Endodermal cell (in vitro differentiated cells): ENCODE measurements at regions not wholly inside any gene's neighbourhood (a gene's known extent, or its start where the extent isn't known, plus 50 kb on each side); places are given as distances from the start of the nearest gene placed in this dataset.

Source experiments
- DNase-seq: peaks from one replicate; pipeline ENCODE4 v3.0.0-alpha.2; 2017
- H3K27ac ChIP-seq: 2 replicates; pipeline ENCODE4 v1.5.1; 2013; ENCODE audit warnings: mild to moderate bottlenecking, low read depth, low read length, moderate library complexity
- H3K27me3 ChIP-seq: 2 replicates; pipeline ENCODE4 v1.6.1; 2013; ENCODE audit warnings: mild to moderate bottlenecking, low read length, moderate library complexity; ENCODE audit not compliant: insufficient read depth, control insufficient read depth, poor library complexity, severe bottlenecking
- H3K36me3 ChIP-seq: 2 replicates; pipeline ENCODE4 v1.7.0; 2013; ENCODE audit warnings: mild to moderate bottlenecking, low read length, moderate library complexity; ENCODE audit not compliant: control insufficient read depth, insufficient read depth
- H3K4me1 ChIP-seq: one replicate; pipeline ENCODE4 v1.7.0; 2013; ENCODE audit warnings: low read length; ENCODE audit not compliant: control insufficient read depth, insufficient read depth
- H3K4me3 ChIP-seq: 2 replicates; pipeline ENCODE4 v1.5.1; 2013; ENCODE audit warnings: mild to moderate bottlenecking, low read length, moderate library complexity
- H3K9ac ChIP-seq: 2 replicates; pipeline ENCODE4 v1.6.1; 2013; ENCODE audit warnings: mild to moderate bottlenecking, low read length, moderate library complexity; ENCODE audit not compliant: poor library complexity, severe bottlenecking; ENCODE audit errors: extremely low read depth
- H3K9me3 ChIP-seq: 2 replicates; pipeline ENCODE4 v1.6.1; 2013; ENCODE audit warnings: mild to moderate bottlenecking, low read length, moderate library complexity; ENCODE audit not compliant: control insufficient read depth
- H3K27ac Mint-ChIP-seq: 2 replicates; pipeline ENCODE4 v1.8.0; 2020; ENCODE audit warnings: mixed read lengths
- H3K27me3 Mint-ChIP-seq: 2 replicates; pipeline ENCODE4 v1.8.0; 2021; ENCODE audit warnings: mild to moderate bottlenecking, mixed read lengths; ENCODE audit not compliant: insufficient read depth
- H3K36me3 Mint-ChIP-seq: 2 replicates; pipeline ENCODE4 v1.8.0; 2020; ENCODE audit warnings: low read depth, mixed read lengths
- H3K4me1 Mint-ChIP-seq: 2 replicates; pipeline ENCODE4 v1.8.0; 2020; ENCODE audit warnings: mixed read lengths
- H3K4me3 Mint-ChIP-seq: 2 replicates; pipeline ENCODE4 v1.8.0; 2020; ENCODE audit warnings: mild to moderate bottlenecking, moderate library complexity, mixed read lengths
- H3K9me3 Mint-ChIP-seq: 2 replicates; pipeline ENCODE4 v1.8.0; 2020; ENCODE audit warnings: mild to moderate bottlenecking, mixed read lengths
- CTCF ChIP-seq: fragments of 200-600 bp; sonication (generic); conservative IDR thresholded peaks from 2 replicates; pipeline ENCODE4 v1.5.0; 2021; ENCODE audit warnings: antibody characterized with exemption, mild to moderate bottlenecking
- WGBS, 2 experiments: methylation state at CpG; one replicate each; pipeline versions ENCODE4 v1.1.5 to v1.1.7; 2013; ENCODE audit warnings: missing lambda C conversion rate in 2 of 2, mixed read lengths in 1 of 2; ENCODE audit not compliant: insufficient coverage in 1 of 2, insufficient read length in 1 of 2; 5-methylcytosine and 5-hydroxymethylcytosine counted together

- peaks cover 40% of the 10 kb centered on the region for H3K4me1 Mint-ChIP-seq
- peaks cover 5% of the 10 kb centered on the region for H3K27me3 Mint-ChIP-seq
- no peaks in the 10 kb centered on the region for H3K9me3 ChIP-seq
- no peak overlapping the region for H3K9ac ChIP-seq
- no peaks in the 10 kb centered on the region for H3K36me3 Mint-ChIP-seq
- 90 to 96% methylated on average over 3 to 4 of the region's 4 CpGs for WGBS, 2 experiments
- TF ChIP-seq CTCF, result no peak
- H3K27ac Mint-ChIP-seq, result no peak overlapping the region
- DNase-seq, result no peak
- no peaks in the 10 kb centered on the region for H3K27me3 ChIP-seq
- peaks cover 7% of the 10 kb centered on the region for H3K4me1 ChIP-seq
- no peak overlapping the region for H3K4me3 Mint-ChIP-seq
- no peak overlapping the region for H3K27ac ChIP-seq
- H3K4me3 ChIP-seq, result no peak overlapping the region
- no peaks in the 10 kb centered on the region for H3K36me3 ChIP-seq
- peaks cover 4% of the 10 kb centered on the region for H3K9me3 Mint-ChIP-seq
Measured at GRCh38 chr5:143694357-143694756, 117.6 kb upstream of the HMHB1 start.

GRCh38 chr5:143693651-143694252, 118.2 kb upstream of the HMHB1 start:
- Histone ChIP-seq H3K36me3 (no peaks in the 10 kb centered on the region), H3K9ac (no peak overlapping the region), H3K4me1 (peaks cover 7% of the 10 kb centered on the region), H3K27me3 (no peaks in the 10 kb centered on the region), H3K4me3 (no peak overlapping the region), H3K9me3 (no peaks in the 10 kb centered on the region), H3K27ac (no peak overlapping the region)
- 86 to 94% methylated on average over 2 to 4 of the region's 4 CpGs for WGBS, 2 experiments
- H3K4me1 Mint-ChIP-seq, result peaks cover 34% of the 10 kb centered on the region
- H3K4me3 Mint-ChIP-seq, result no peak overlapping the region
- peaks cover 5% of the 10 kb centered on the region for H3K27me3 Mint-ChIP-seq
- DNase-seq, result no peak
- no peaks in the 10 kb centered on the region for H3K36me3 Mint-ChIP-seq
- H3K9me3 Mint-ChIP-seq, result peaks cover 4% of the 10 kb centered on the region
- H3K27ac Mint-ChIP-seq, result no peak overlapping the region
- no peak for TF ChIP-seq CTCF

- H3K4me1 ChIP-seq, result peaks cover 7% of the 10 kb centered on the region
- DNase-seq, result no peak
- H3K4me3 ChIP-seq, result no peak overlapping the region
- no peaks in the 10 kb centered on the region for H3K36me3 Mint-ChIP-seq
- H3K4me3 Mint-ChIP-seq, result no peak overlapping the region
- H3K27ac Mint-ChIP-seq, result no peak overlapping the region
- H3K9me3 Mint-ChIP-seq, result peaks cover 4% of the 10 kb centered on the region
- H3K27me3 ChIP-seq, result no peaks in the 10 kb centered on the region
- no peaks in the 10 kb centered on the region for H3K36me3 ChIP-seq
- peaks cover 33% of the 10 kb centered on the region for H3K4me1 Mint-ChIP-seq
- no peak overlapping the region for H3K9ac ChIP-seq
- H3K27me3 Mint-ChIP-seq, result peaks cover 5% of the 10 kb centered on the region
- WGBS, 2 experiments, result 100% methylated on average over 1 of the region's 1 CpG
- H3K9me3 ChIP-seq, result no peaks in the 10 kb centered on the region
- TF ChIP-seq CTCF, result no peak
- no peak overlapping the region for H3K27ac ChIP-seq
Measured at GRCh38 chr5:143692342-143692741, 119.6 kb upstream of the HMHB1 start.
